ACC112 (cell line): ENCODE measurements at regions not wholly inside any gene's neighbourhood (a gene's known extent, or its start where the extent isn't known, plus 50 kb on each side); places are given as distances from the start of the nearest gene placed in this dataset.

ENCODE experiments used
- H2AFZ ChIP-seq: fragments of 200-600 bp; sonication (generic); one replicate; pipeline ENCODE4 v1.6.0; 2017; ENCODE audit warnings: antibody characterized with exemption, low read length; ENCODE audit not compliant: unreplicated experiment
- H3K27ac ChIP-seq: fragments of 200-600 bp; sonication (generic); 2 replicates; pipeline ENCODE4 v1.5.1; 2014; ENCODE audit warnings: low read depth, mild to moderate bottlenecking, antibody characterized with exemption, low read length, moderate library complexity
- H3K27me3 ChIP-seq: fragments of 200-600 bp; sonication (generic); 2 replicates; pipeline ENCODE4 v1.6.1; 2014; ENCODE audit warnings: mild to moderate bottlenecking, antibody characterized with exemption, low read length, moderate library complexity, mixed read lengths; ENCODE audit not compliant: insufficient read depth
- H3K36me3 ChIP-seq: fragments of 200-600 bp; sonication (generic); 2 replicates; pipeline ENCODE4 v1.6.1; 2016; ENCODE audit warnings: mild to moderate bottlenecking, antibody characterized with exemption, low read length, moderate library complexity, mixed read lengths; ENCODE audit not compliant: insufficient read depth
- H3K4me1 ChIP-seq: fragments of 200-600 bp; sonication (generic); one replicate; pipeline ENCODE4 v1.6.1; 2016; ENCODE audit warnings: low read length, mixed read lengths; ENCODE audit not compliant: insufficient read depth, unreplicated experiment, control insufficient read depth
- H3K4me3 ChIP-seq: fragments of 200-600 bp; sonication (generic); 2 replicates; pipeline ENCODE4 v1.5.1; 2014; ENCODE audit warnings: mild to moderate bottlenecking, low read depth, low read length
- H3K79me2 ChIP-seq: fragments of 200-600 bp; sonication (generic); one replicate; pipeline ENCODE4 v1.6.0; 2016; ENCODE audit warnings: low read length; ENCODE audit not compliant: control insufficient read depth, unreplicated experiment, insufficient read depth

DNA sequence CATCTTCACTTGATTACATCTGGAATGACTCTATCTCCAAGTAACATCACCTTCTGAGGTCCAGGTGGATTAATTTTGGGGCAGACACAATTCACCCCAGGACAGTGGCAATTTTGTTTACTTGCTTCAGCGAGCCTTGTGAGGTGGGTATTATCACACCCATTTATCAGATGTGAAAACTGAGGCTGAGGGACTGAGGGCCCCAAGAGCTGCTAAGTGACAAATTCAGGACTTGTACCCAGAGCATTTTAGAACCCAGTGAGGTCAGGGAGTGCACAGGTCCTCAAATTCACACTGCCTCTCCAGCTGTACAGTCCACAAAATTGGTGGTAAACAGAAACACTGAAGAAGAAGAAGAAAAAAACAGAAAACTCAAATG lies 125.2 kb upstream of the PMEPA1 start:
- Histone ChIP-seq H3K4me3 (no peak overlapping the region), H3K79me2 (no peaks in the 10 kb centered on the region), H3K36me3 (no peaks in the 10 kb centered on the region), H3K27ac (no peak overlapping the region), H3K27me3 (peaks cover 16% of the 10 kb centered on the region), H3K4me1 (no peaks in the 10 kb centered on the region), H2AFZ (no peak overlapping the region)

DNA sequence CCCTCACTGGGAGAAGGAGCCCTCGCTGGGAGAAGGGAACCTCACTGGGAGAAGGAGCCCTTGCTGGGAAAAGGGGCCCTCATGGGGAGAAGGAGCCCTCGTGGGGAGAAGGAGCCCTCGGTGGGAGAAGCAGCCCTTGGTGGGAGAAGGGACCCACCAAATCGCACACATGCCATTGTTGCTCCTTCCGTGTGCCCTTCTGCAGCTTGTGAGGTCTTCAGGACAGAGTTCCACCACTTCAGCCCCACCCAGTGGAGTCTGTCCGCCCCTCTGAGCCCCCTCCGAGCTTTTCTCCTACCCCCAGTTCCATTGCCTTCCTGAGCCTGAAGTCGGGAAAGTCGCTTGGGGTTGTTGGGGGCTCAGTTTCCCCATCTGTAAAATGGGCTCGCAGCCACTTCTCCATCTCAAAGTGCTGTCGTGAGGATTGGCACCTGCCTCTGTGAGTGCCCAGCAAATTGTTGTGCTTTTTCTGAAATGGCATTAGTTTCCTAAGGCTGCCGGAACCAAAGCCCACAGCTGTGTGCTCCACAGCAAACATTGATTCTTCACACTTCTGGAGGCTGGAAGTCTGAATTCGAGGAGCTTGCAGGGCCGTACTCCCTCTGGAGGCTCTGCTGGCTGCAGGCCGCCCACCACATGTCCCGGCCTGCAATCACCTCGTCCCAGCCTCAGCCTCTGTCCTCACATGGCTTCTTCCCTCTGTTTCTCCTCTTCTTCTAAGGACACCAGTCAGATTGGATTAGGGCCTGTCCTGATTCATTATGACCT lies 124.7 kb upstream of the PMEPA1 start:
- no peaks in the 10 kb centered on the region for H3K36me3 ChIP-seq
- no peak overlapping the region for H2AFZ ChIP-seq
- peaks cover 12% of the 10 kb centered on the region for H3K27me3 ChIP-seq
- H3K79me2 ChIP-seq, result no peaks in the 10 kb centered on the region
- no peaks in the 10 kb centered on the region for H3K4me1 ChIP-seq
- H3K4me3 ChIP-seq, result no peak overlapping the region
- no peak overlapping the region for H3K27ac ChIP-seq

DNA sequence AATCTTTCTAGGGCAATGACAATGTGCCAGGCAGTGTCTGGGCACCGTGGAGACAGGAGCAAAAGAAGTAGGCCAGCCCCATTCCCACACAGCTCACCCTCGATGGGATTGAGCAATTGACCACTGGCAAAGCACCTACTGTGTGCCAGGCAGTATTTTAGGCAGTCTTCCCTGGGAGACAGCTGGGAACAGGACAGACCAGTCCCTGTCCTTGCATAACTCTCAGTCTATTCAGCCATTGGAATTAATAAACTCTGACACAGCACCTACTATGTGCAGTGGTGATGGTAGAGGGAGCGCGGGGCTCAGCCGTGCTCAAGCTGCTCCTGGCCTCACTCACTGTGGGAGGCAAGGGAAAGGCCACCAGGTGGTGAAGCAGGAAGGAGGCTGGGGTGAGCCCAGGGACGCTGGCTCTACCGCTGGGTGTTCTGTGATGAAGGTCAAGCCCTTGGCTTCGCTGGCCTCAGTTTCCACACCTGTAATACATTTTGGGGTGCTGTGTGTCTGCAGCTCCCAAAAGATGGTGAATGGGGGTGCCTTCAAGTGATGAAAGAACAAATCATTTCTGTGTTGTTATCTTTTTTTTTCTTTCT lies 122.3 kb upstream of the PMEPA1 start:
- Histone ChIP-seq H3K27me3 (peaks cover 11% of the 10 kb centered on the region), H3K4me1 (no peaks in the 10 kb centered on the region), H3K4me3 (no peak overlapping the region), H3K36me3 (no peaks in the 10 kb centered on the region), H3K27ac (no peak overlapping the region), H2AFZ (no peak overlapping the region), H3K79me2 (no peaks in the 10 kb centered on the region)

DNA sequence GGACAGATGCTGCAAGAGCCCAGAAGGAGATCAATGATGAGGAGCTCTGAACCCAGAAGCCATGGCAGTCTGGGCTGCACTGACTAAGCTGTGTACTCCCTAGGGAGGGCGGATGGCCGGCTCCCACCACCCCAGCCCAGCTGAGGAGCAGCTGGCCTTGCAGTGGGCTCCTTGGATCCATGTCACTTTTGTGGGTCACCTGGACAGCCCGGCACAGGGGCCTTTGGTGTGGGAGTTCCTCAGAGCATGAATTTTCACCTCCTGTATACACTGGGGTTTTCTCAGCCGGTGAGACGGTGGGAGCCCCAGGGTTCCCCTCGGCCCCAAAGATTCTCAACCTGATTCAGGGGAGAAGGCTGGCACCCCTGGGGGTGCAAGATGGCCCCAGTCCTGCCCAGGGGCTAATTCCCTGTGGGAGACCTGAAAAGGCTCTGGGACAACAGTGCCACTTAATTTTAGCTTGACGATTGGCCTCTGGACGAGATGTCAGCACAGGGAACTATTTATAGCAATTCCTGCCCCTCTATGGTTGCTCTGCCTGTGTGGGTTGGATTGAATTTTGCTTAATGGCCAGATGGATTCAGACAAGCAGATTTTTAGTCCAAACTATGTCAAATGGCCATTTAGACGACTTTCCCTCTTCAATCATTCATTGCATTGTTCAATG lies 121.6 kb upstream of the PMEPA1 start:
- H3K27me3 ChIP-seq, result peaks cover 17% of the 10 kb centered on the region
- no peaks in the 10 kb centered on the region for H3K36me3 ChIP-seq
- no peaks in the 10 kb centered on the region for H3K79me2 ChIP-seq
- H2AFZ ChIP-seq, result no peak overlapping the region
- no peak overlapping the region for H3K4me3 ChIP-seq
- H3K4me1 ChIP-seq, result no peaks in the 10 kb centered on the region
- H3K27ac ChIP-seq, result no peak overlapping the region

DNA sequence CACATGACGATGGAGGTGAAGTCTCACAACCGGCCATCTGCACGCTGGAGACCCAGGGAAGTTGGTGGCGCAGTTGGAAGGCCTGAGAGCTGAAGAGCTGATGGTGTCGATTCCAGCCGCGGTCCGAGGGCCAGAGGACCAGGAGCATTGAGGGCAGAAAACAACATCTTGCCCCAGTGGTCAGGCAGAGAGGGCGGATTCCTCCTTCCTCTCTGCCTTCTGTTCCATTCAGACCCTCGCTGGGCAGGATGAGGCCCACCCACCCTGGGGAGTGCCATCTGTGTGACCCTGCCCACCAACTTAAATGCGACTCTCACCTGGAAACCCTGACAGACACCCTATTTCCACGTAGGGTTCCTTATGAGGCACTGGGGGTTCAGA lies 120.7 kb upstream of the PMEPA1 start:
- Histone ChIP-seq H3K4me1 (no peaks in the 10 kb centered on the region), H3K27ac (no peak overlapping the region), H3K27me3 (peaks cover 26% of the 10 kb centered on the region), H3K4me3 (no peak overlapping the region), H3K36me3 (no peaks in the 10 kb centered on the region), H3K79me2 (no peaks in the 10 kb centered on the region), H2AFZ (no peak overlapping the region)

DNA sequence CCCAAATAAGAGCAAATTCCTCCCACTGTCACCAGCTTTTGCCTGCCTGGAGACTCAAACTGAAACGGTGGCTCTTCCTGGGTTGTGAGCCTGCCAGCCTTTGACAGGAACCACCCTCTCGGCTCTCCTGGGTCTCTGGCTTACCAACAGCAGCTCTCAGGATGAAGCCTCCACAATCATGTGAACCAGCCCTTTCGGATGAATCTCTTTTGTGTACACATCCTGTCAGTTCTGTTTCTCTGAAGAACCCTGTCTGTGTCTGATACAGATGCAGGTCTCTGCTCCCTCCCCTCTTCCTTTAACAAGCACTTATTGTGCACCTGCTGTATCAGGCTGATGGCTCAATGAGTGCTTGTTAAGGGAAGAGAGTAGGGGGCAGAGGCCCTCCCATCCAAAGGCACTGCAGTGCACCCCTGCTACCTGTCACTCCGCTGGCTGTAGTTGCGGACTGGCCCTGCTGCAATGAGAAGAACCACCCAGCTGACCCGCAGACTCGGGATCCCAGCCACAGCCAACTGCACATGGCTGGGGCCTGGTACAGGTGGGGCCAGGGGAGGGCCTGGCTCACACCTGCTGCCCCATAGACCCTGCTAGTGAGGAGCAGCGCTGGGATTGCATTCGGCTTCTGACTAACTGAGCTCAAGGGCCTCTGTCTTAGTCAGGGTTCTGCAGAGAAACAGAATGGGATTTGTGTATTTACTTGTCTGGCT lies 120.1 kb upstream of the PMEPA1 start:
- Histone ChIP-seq H3K27me3 (peaks cover 27% of the 10 kb centered on the region), H3K79me2 (no peaks in the 10 kb centered on the region), H3K4me3 (no peak overlapping the region), H2AFZ (no peak overlapping the region), H3K36me3 (no peaks in the 10 kb centered on the region), H3K27ac (no peak overlapping the region), H3K4me1 (no peaks in the 10 kb centered on the region)

DNA sequence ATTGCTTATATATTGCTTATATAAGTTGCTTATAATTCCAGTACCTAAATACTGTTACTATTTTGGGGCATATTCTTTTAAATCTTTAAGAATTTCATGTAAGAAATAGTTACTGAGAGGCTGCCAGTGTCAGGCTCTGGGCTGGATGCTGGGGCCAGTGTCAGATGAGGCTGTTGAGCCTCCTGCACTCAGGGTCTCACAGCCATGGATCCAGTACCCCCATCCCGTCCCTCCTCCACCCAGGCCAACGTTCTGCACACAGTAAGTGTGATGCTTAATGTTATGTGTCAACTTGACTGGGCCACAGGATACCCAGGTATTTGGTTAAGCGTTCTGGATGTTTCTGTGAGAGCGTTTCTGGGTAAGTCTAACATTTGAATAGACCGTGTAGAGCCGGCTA lies 119.5 kb upstream of the PMEPA1 start:
- Histone ChIP-seq H3K27me3 (peaks cover 24% of the 10 kb centered on the region), H3K4me3 (no peak overlapping the region), H3K79me2 (no peaks in the 10 kb centered on the region), H3K27ac (no peak overlapping the region), H3K4me1 (no peaks in the 10 kb centered on the region), H3K36me3 (no peaks in the 10 kb centered on the region), H2AFZ (no peak overlapping the region)

GRCh38 chr20:57828696-57829095 lies 118.9 kb upstream of the PMEPA1 start:
- Histone ChIP-seq H3K4me1 (no peaks in the 10 kb centered on the region), H3K79me2 (no peaks in the 10 kb centered on the region), H2AFZ (no peak overlapping the region), H3K36me3 (no peaks in the 10 kb centered on the region), H3K4me3 (no peak overlapping the region), H3K27ac (no peak overlapping the region), H3K27me3 (peaks cover 24% of the 10 kb centered on the region)

DNA sequence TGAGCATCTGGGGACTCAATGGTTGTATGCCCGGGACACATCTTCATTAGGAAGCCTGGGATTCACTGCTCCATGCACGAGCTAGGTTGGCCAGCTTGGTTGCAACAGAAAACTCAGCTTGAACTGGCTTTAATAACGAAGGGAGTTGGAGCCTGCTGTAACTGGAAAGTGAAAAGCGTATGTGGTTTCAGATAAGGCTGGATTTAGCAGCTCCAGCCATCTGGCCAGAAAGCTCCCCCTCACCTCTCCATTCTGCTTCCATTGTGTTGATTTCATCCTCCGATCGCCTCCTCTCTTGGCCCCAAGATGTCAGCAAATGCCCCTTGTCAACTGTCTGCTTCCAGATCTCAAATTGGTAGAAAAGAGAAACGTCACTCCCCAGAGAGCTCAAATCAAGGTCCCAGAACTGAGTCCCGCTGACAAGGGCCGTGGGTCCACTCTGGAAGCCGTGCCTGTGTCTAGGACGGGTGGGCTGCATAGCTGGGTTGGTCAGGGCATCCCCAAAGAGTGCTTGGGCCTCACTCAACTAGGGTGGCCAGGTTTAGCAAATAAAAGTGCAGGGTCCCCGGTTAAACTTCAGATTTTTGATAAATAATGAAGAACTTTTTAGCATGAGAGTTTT lies 117.0 kb upstream of the PMEPA1 start:
- Histone ChIP-seq H3K4me3 (no peak overlapping the region), H3K36me3 (no peaks in the 10 kb centered on the region), H3K27me3 (peaks cover 24% of the 10 kb centered on the region; the same call in 1 of the 2 replicates), H3K79me2 (no peaks in the 10 kb centered on the region), H3K27ac (no peak overlapping the region), H3K4me1 (no peaks in the 10 kb centered on the region), H2AFZ (no peak overlapping the region)

- Histone ChIP-seq H3K27ac (no peak overlapping the region), H2AFZ (no peak overlapping the region), H3K4me3 (no peak overlapping the region), H3K27me3 (peaks cover 42% of the 10 kb centered on the region), H3K79me2 (no peaks in the 10 kb centered on the region), H3K4me1 (no peaks in the 10 kb centered on the region), H3K36me3 (no peaks in the 10 kb centered on the region)
Observed at GRCh38 chr20:57824909-57825308, 115.1 kb upstream of the PMEPA1 start.
